Fibroblast of lung (primary cell): ENCODE measurements at regions not wholly inside any gene's neighbourhood (a gene's known extent, or its start where the extent isn't known, plus 50 kb on each side); places are given as distances from the start of the nearest gene placed in this dataset.

Source experiments
- EZH2 ChIP-seq: IDR thresholded peaks from 2 replicates; pipeline ENCODE4 v1.5.1; 2012; ENCODE audit warnings: low read length, control low read depth, mild to moderate bottlenecking; ENCODE audit errors: missing control alignments
- TF ChIP-seq, protein P1 (sequence below), 2 donors: IDR thresholded peaks in 1 of 2; conservative IDR thresholded peaks in 1 of 2; 1 replicate in 1 of 2; 2 replicates in 1 of 2; pipeline ENCODE4 v1.5.1; 2011 to 2012; ENCODE audit warnings: low read length in 2 of 2, control low read depth in 1 of 2, inconsistent platforms in 1 of 2, low read depth in 1 of 2, mild to moderate bottlenecking in 1 of 2

DNA sequence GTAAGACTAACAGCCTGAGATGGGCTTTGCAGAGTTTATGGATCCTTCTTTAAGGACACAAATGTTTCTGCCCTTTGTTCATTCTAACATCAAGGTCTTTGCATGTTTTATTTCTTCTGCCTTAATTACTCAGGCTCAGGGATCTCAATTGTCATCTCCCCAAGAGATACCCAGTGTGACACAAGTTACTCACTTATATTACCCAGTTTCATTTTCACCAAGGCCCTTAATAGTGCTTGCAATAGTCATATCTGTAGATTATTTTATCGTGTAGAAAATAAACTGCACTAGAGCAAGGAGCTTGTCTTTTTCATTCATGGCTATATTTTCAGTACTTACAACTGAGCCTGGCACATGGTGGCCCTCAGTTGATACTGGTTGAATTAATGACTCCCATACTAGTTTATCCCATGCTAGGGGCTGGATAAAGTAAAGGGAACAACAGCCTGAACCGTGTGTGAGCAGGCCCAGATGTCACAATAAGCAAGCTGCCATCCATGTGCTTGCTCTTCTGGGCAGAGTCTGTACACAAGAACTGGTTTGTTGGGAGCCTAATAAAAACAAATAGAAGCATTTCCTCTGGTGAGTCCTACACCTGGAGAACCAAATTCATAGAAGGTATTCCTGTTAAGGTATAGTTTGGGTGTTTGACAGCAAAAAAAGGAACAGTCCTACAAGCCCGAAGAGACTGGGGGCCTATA lies 112.5 kb upstream of the CD180 start:
- no peak for TF ChIP-seq EZH2
- TF ChIP-seq, protein P1, sequence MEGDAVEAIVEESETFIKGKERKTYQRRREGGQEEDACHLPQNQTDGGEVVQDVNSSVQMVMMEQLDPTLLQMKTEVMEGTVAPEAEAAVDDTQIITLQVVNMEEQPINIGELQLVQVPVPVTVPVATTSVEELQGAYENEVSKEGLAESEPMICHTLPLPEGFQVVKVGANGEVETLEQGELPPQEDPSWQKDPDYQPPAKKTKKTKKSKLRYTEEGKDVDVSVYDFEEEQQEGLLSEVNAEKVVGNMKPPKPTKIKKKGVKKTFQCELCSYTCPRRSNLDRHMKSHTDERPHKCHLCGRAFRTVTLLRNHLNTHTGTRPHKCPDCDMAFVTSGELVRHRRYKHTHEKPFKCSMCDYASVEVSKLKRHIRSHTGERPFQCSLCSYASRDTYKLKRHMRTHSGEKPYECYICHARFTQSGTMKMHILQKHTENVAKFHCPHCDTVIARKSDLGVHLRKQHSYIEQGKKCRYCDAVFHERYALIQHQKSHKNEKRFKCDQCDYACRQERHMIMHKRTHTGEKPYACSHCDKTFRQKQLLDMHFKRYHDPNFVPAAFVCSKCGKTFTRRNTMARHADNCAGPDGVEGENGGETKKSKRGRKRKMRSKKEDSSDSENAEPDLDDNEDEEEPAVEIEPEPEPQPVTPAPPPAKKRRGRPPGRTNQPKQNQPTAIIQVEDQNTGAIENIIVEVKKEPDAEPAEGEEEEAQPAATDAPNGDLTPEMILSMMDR (conservative IDR thresholded peaks at IDR 0.05 in 1 of 2, IDR thresholded peaks at IDR 0.05 in 1 of 2; ENCODE audit: low read depth in 1 of 2, low read length in 2 of 2): no peak
